ENCODE measurements at regions not wholly inside any gene's neighbourhood (a gene's known extent, or its start where the extent isn't known, plus 50 kb on each side); places are given as distances from the start of the nearest gene placed in this dataset.

DNA sequence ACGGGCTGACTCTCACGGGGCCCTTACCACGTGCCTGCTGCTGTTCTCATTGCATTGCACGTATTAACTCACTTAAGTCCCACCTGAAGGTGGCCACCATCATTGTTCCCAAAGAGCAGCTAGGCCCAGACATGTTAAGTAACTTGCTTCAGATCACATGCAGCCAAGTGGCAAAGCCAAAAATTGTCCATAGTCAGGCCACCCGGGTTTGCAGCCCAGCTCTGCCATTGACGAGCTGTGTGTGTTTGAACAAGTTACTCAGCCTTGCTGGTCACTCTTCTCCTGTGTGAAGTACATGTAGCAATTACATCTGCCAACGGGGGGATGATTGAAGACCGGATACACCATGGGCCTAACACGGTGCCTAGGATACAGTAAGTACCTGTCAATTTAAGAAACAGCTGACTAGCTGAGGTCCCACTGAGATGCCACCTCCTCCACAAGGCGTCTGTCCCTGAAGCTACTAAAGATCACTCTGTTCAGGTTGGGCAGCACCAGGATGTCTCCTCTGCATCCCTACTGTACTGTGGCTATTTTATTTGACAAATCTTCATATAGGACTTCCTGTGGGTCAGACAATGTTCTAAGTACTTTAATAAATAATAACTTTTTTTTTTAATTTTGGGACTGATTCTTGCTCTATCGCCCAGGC is 154.2 kb upstream of the MYCN start (continued):
- TF ChIP-seq, protein P1, sequence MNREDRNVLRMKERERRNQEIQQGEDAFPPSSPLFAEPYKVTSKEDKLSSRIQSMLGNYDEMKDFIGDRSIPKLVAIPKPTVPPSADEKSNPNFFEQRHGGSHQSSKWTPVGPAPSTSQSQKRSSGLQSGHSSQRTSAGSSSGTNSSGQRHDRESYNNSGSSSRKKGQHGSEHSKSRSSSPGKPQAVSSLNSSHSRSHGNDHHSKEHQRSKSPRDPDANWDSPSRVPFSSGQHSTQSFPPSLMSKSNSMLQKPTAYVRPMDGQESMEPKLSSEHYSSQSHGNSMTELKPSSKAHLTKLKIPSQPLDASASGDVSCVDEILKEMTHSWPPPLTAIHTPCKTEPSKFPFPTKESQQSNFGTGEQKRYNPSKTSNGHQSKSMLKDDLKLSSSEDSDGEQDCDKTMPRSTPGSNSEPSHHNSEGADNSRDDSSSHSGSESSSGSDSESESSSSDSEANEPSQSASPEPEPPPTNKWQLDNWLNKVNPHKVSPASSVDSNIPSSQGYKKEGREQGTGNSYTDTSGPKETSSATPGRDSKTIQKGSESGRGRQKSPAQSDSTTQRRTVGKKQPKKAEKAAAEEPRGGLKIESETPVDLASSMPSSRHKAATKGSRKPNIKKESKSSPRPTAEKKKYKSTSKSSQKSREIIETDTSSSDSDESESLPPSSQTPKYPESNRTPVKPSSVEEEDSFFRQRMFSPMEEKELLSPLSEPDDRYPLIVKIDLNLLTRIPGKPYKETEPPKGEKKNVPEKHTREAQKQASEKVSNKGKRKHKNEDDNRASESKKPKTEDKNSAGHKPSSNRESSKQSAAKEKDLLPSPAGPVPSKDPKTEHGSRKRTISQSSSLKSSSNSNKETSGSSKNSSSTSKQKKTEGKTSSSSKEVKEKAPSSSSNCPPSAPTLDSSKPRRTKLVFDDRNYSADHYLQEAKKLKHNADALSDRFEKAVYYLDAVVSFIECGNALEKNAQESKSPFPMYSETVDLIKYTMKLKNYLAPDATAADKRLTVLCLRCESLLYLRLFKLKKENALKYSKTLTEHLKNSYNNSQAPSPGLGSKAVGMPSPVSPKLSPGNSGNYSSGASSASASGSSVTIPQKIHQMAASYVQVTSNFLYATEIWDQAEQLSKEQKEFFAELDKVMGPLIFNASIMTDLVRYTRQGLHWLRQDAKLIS (CRISPR knock-in tag; IDR thresholded peaks at IDR 0.05; ENCODE audit: borderline replicate concordance) = no peak
- TF ChIP-seq, protein P2, sequence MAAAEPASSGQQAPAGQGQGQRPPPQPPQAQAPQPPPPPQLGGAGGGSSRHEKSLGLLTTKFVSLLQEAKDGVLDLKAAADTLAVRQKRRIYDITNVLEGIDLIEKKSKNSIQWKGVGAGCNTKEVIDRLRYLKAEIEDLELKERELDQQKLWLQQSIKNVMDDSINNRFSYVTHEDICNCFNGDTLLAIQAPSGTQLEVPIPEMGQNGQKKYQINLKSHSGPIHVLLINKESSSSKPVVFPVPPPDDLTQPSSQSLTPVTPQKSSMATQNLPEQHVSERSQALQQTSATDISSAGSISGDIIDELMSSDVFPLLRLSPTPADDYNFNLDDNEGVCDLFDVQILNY (CRISPR knock-in tag; IDR thresholded peaks at IDR 0.05) = no peak
- TF ChIP-seq TEAD1 (CRISPR knock-in tag; IDR thresholded peaks at IDR 0.05) (no peak), EMX1 (CRISPR knock-in tag; IDR thresholded peaks at IDR 0.05) (no peak), TP53 (CRISPR knock-in tag; IDR thresholded peaks at IDR 0.05) (no peak), MYBL2 (CRISPR knock-in tag; IDR thresholded peaks at IDR 0.05) (no peak), RELA (CRISPR knock-in tag; IDR thresholded peaks at IDR 0.05; ENCODE audit: borderline replicate concordance) (no peak), GABPB1 (CRISPR knock-in tag; IDR thresholded peaks at IDR 0.05) (no peak), ZNF423 (CRISPR knock-in tag; IDR thresholded peaks at IDR 0.05) (no peak), ZNF671 (CRISPR knock-in tag; IDR thresholded peaks at IDR 0.05) (no peak)
- TF ChIP-seq, protein P3, sequence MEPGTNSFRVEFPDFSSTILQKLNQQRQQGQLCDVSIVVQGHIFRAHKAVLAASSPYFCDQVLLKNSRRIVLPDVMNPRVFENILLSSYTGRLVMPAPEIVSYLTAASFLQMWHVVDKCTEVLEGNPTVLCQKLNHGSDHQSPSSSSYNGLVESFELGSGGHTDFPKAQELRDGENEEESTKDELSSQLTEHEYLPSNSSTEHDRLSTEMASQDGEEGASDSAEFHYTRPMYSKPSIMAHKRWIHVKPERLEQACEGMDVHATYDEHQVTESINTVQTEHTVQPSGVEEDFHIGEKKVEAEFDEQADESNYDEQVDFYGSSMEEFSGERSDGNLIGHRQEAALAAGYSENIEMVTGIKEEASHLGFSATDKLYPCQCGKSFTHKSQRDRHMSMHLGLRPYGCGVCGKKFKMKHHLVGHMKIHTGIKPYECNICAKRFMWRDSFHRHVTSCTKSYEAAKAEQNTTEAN (CRISPR knock-in tag; IDR thresholded peaks at IDR 0.05) = no peak

DNA sequence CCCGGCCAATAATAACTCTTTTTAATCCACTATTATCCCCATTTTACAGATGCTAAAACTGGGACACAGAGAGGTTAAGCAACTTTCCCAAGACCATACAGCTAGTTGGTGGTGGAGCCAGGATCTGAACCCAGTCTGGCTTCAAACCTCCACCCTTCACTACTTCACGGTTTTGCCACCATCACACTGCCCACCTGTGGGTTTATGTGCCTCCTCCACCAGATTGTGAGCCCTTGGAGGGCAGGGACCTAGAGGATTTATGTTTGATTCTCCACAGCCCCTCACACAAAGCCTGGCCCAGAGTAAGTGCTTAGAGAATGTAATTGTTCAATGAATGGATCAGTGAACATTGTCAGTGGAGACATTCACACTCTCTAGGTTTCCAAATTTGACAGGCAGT is 153.4 kb upstream of the MYCN start:
- no peak for DNase-seq (ENCODE audit: low spot score)
- no peaks in the 10 kb centered on the region for H3K9me3 Mint-ChIP-seq
- no peaks in the 10 kb centered on the region for H3K36me3 Mint-ChIP-seq
- TF ChIP-seq, protein P4, sequence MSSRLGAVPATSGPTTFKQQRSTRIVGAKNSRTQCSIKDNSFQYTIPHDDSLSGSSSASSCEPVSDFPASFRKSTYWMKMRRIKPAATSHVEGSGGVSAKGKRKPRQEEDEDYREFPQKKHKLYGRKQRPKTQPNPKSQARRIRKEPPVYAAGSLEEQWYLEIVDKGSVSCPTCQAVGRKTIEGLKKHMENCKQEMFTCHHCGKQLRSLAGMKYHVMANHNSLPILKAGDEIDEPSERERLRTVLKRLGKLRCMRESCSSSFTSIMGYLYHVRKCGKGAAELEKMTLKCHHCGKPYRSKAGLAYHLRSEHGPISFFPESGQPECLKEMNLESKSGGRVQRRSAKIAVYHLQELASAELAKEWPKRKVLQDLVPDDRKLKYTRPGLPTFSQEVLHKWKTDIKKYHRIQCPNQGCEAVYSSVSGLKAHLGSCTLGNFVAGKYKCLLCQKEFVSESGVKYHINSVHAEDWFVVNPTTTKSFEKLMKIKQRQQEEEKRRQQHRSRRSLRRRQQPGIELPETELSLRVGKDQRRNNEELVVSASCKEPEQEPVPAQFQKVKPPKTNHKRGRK (CRISPR knock-in tag; IDR thresholded peaks at IDR 0.05; ENCODE audit: borderline replicate concordance) = no peak
- TF ChIP-seq, protein P5, sequence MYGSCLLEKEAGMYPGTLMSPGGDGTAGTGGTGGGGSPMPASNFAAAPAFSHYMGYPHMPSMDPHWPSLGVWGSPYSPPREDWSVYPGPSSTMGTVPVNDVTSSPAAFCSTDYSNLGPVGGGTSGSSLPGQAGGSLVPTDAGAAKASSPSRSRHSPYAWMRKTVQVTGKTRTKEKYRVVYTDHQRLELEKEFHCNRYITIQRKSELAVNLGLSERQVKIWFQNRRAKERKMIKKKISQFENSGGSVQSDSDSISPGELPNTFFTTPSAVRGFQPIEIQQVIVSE (CRISPR knock-in tag; IDR thresholded peaks at IDR 0.05; ENCODE audit: borderline replicate concordance) = no peak
- no peak for TF ChIP-seq OVOL2 (CRISPR knock-in tag; IDR thresholded peaks at IDR 0.05; ENCODE audit: borderline replicate concordance)
- TF ChIP-seq MYBL2 (CRISPR knock-in tag; IDR thresholded peaks at IDR 0.05) = no peak
- TF ChIP-seq KAT7 (CRISPR knock-in tag; IDR thresholded peaks at IDR 0.05; ENCODE audit: borderline replicate concordance) = no peak
- no peak for TF ChIP-seq CREM (CRISPR knock-in tag; IDR thresholded peaks at IDR 0.05)
- TF ChIP-seq GTF2I (CRISPR knock-in tag; conservative IDR thresholded peaks at IDR 0.05) = no peak
- TF ChIP-seq, protein P6, sequence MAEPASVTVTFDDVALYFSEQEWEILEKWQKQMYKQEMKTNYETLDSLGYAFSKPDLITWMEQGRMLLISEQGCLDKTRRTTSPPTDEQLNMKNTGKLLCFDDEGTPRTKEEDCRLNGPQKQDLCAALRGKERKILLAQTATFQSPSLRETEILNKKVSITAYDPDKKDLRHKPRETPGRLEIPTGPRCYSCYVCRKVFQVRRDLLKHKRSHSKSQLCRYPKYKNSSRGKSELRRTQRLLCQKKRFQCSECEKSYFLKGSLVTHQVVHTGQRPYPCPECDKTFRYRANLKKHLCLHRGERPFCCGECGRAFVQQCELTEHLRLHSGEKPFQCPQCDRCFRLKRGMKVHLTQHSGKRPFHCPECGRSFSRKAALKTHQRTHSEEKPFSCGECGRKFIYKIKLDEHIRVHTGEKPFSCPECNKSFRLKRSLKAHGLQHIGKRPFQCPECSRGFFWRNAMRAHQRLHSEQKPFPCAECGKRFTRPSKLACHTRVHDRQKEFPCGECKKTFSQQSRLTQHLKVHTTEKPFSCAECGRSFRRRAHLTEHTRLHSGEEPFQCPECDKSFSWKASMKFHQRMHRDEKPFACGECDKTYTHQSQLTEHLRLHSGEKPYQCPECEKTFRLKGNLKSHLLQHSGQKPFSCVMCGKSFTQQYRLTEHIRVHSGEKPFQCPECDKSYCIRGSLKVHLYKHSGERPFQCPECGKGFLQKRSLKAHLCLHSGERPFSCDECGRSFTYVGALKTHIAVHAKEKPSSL (CRISPR knock-in tag; conservative IDR thresholded peaks at IDR 0.05) = no peak
- no peak for TF ChIP-seq CREB1 (CRISPR knock-in tag; IDR thresholded peaks at IDR 0.05)
- TF ChIP-seq ZNF671 (CRISPR knock-in tag; IDR thresholded peaks at IDR 0.05) = no peak
- TF ChIP-seq TEAD1 (CRISPR knock-in tag; IDR thresholded peaks at IDR 0.05) = no peak
- no peak for TF ChIP-seq ZNF121 (CRISPR knock-in tag; IDR thresholded peaks at IDR 0.05)
- TF ChIP-seq, protein P7, sequence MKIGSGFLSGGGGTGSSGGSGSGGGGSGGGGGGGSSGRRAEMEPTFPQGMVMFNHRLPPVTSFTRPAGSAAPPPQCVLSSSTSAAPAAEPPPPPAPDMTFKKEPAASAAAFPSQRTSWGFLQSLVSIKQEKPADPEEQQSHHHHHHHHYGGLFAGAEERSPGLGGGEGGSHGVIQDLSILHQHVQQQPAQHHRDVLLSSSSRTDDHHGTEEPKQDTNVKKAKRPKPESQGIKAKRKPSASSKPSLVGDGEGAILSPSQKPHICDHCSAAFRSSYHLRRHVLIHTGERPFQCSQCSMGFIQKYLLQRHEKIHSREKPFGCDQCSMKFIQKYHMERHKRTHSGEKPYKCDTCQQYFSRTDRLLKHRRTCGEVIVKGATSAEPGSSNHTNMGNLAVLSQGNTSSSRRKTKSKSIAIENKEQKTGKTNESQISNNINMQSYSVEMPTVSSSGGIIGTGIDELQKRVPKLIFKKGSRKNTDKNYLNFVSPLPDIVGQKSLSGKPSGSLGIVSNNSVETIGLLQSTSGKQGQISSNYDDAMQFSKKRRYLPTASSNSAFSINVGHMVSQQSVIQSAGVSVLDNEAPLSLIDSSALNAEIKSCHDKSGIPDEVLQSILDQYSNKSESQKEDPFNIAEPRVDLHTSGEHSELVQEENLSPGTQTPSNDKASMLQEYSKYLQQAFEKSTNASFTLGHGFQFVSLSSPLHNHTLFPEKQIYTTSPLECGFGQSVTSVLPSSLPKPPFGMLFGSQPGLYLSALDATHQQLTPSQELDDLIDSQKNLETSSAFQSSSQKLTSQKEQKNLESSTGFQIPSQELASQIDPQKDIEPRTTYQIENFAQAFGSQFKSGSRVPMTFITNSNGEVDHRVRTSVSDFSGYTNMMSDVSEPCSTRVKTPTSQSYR (CRISPR knock-in tag; IDR thresholded peaks at IDR 0.05) = no peak
- TF ChIP-seq, protein P8, sequence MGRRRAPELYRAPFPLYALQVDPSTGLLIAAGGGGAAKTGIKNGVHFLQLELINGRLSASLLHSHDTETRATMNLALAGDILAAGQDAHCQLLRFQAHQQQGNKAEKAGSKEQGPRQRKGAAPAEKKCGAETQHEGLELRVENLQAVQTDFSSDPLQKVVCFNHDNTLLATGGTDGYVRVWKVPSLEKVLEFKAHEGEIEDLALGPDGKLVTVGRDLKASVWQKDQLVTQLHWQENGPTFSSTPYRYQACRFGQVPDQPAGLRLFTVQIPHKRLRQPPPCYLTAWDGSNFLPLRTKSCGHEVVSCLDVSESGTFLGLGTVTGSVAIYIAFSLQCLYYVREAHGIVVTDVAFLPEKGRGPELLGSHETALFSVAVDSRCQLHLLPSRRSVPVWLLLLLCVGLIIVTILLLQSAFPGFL (CRISPR knock-in tag; IDR thresholded peaks at IDR 0.05; ENCODE audit: borderline replicate concordance) = no peak
- H3K4me3 Mint-ChIP-seq = no peak overlapping the region
- H3K27ac Mint-ChIP-seq = no peak overlapping the region
- CTCF ChIA-PET = no interaction called here
- POLR2A ChIA-PET = no interaction called here
- ATAC-seq = no peak
- no peaks in the 10 kb centered on the region for H3K27me3 Mint-ChIP-seq (ENCODE audit: low read depth)
- no peaks in the 10 kb centered on the region for H3K4me1 Mint-ChIP-seq
